Adrenal gland (tissue), 5 donors: ENCODE measurements at regions not wholly inside any gene's neighbourhood (a gene's known extent, or its start where the extent isn't known, plus 50 kb on each side); places are given as distances from the start of the nearest gene placed in this dataset.

Source experiments
- POLR2A ChIP-seq, 2 donors: fragments of 450-650 bp; IDR thresholded peaks; one replicate each; pipeline ENCODE4 v1.6.1; 2017; ENCODE audit warnings: antibody characterized with exemption in 2 of 2, mild to moderate bottlenecking in 2 of 2, moderate library complexity in 1 of 2
- TF ChIP-seq, protein P1 (sequence below), 6 experiments: fragments of 450-650 bp in 4 of 6; fragments of 200-600 bp in 2 of 6; sonication (generic) in 1 of 6; IDR thresholded peaks; 1 replicate in 5 of 6; 2 replicates in 1 of 6; pipeline versions ENCODE4 v1.5.1 to v1.8.0; 2016 to 2021; ENCODE audit warnings: antibody characterized with exemption in 6 of 6, mild to moderate bottlenecking in 2 of 6, moderate library complexity in 1 of 6
- donor health status: DM: no; HTN: no; CAD: no.

DNA sequence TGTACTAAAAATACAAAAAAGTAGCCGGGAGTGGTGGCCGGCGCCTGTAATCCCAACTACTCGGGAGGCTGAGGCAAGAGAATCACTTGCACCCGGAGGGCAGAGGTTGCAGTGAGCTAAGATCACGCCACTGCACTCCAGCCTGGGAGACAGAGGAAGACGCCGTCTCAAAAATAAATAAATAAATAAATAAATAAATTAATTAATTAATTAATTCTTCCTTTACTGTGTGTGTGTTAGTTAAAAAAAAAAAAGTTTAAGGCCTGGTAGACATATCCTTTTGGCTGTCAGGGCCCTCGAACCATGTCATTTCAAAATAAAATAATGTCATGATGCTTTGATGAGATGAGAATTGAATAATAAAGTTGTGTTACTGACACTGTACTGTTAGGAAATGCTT is 81.3 kb downstream of the ZNF467 start:
- TF ChIP-seq, protein P1, sequence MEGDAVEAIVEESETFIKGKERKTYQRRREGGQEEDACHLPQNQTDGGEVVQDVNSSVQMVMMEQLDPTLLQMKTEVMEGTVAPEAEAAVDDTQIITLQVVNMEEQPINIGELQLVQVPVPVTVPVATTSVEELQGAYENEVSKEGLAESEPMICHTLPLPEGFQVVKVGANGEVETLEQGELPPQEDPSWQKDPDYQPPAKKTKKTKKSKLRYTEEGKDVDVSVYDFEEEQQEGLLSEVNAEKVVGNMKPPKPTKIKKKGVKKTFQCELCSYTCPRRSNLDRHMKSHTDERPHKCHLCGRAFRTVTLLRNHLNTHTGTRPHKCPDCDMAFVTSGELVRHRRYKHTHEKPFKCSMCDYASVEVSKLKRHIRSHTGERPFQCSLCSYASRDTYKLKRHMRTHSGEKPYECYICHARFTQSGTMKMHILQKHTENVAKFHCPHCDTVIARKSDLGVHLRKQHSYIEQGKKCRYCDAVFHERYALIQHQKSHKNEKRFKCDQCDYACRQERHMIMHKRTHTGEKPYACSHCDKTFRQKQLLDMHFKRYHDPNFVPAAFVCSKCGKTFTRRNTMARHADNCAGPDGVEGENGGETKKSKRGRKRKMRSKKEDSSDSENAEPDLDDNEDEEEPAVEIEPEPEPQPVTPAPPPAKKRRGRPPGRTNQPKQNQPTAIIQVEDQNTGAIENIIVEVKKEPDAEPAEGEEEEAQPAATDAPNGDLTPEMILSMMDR (IDR thresholded peaks at IDR 0.05), result no peak
- TF ChIP-seq POLR2A (IDR thresholded peaks at IDR 0.05), result no peak
